ENCODE measurements at regions not wholly inside any gene's neighbourhood (a gene's known extent, or its start where the extent isn't known, plus 50 kb on each side); places are given as distances from the start of the nearest gene placed in this dataset.

GRCh38 chr5:44663991-44664710 is 144.6 kb upstream of the MRPS30 start:
- in situ Hi-C loops (cut with HindIII; ENCODE audit: low sequenced_read_pairs) = no loop called here

GRCh38 chr5:44661851-44662250 is 146.9 kb upstream of the MRPS30 start:
- in situ Hi-C loops (cut with HindIII; ENCODE audit: low sequenced_read_pairs) = no loop called here
- H3K4me3 ChIP-seq (ENCODE audit: low read depth, low read length) = no peak overlapping the region
- no peak for TF ChIP-seq CTCF (IDR thresholded peaks at IDR 0.05; ENCODE audit: low read depth, low read length, missing control alignments)
- DNase-seq (ENCODE audit: low read depth) = no peak

More at GRCh38 chr5:44663991-44664710, 144.6 kb upstream of the MRPS30 start:
- no peak overlapping the region for H3K4me3 ChIP-seq (ENCODE audit: low read depth, low read length)
- no peak for DNase-seq (ENCODE audit: low read depth)
- no peak for TF ChIP-seq CTCF (IDR thresholded peaks at IDR 0.05; ENCODE audit: low read depth, low read length, missing control alignments)

- no peak overlapping the region for H3K4me3 ChIP-seq (ENCODE audit: low read depth, low read length)
- in situ Hi-C loops (cut with HindIII; ENCODE audit: low sequenced_read_pairs) = no loop called here
- no peak for DNase-seq (ENCODE audit: low read depth)
- TF ChIP-seq CTCF (IDR thresholded peaks at IDR 0.05; ENCODE audit: low read depth, low read length, missing control alignments) = no peak
These were observed 148.5 kb upstream of the MRPS30 start for GRCh38 chr5:44660251-44660650.

GRCh38 chr5:44659334-44659733 is 149.4 kb upstream of the MRPS30 start:
- in situ Hi-C loops (cut with HindIII; ENCODE audit: low sequenced_read_pairs) = no loop called here
- no peak for TF ChIP-seq CTCF (IDR thresholded peaks at IDR 0.05; ENCODE audit: low read depth, low read length, missing control alignments)
- no peak overlapping the region for H3K4me3 ChIP-seq (ENCODE audit: low read depth, low read length)

GRCh38 chr5:44652674-44653073 is 156.1 kb upstream of the MRPS30 start:
- no peak for TF ChIP-seq CTCF (IDR thresholded peaks at IDR 0.05; ENCODE audit: low read depth, low read length, missing control alignments)
- in situ Hi-C loops (cut with HindIII; ENCODE audit: low sequenced_read_pairs) = no loop called here
- no peak for DNase-seq (ENCODE audit: low read depth)
- no peak overlapping the region for H3K4me3 ChIP-seq (ENCODE audit: low read depth, low read length)

More at GRCh38 chr5:44659334-44659733, 149.4 kb upstream of the MRPS30 start:
- no peak for DNase-seq (ENCODE audit: low read depth)

- TF ChIP-seq CTCF (IDR thresholded peaks at IDR 0.05; ENCODE audit: low read depth, low read length, missing control alignments) = no peak
- no peak for DNase-seq (ENCODE audit: low read depth)
- no peak overlapping the region for H3K4me3 ChIP-seq (ENCODE audit: low read depth, low read length)
- in situ Hi-C loops (cut with HindIII; ENCODE audit: low sequenced_read_pairs) = no loop called here
These were observed 162.7 kb upstream of the MRPS30 start for GRCh38 chr5:44646016-44646415.
